HEK293 (cell line): ENCODE measurements at regions not wholly inside any gene's neighbourhood (a gene's known extent, or its start where the extent isn't known, plus 50 kb on each side); places are given as distances from the start of the nearest gene placed in this dataset.

ENCODE experiments used
- CTCF ChIP-seq: fragments of 450-650 bp; formaldehyde crosslinking; IDR thresholded peaks from 2 replicates; pipeline ENCODE4 v1.5.1; 2016; ENCODE audit warnings: missing biosample characterization, missing genetic modification characterization
- GLI4 ChIP-seq: fragments of 450-650 bp; formaldehyde crosslinking; IDR thresholded peaks from 2 replicates; pipeline ENCODE4 v1.5.1; 2016; ENCODE audit warnings: missing biosample characterization, missing genetic modification characterization
- PRDM4 ChIP-seq: fragments of 450-650 bp; formaldehyde crosslinking; IDR thresholded peaks from 2 replicates; pipeline ENCODE4 v1.5.1; 2017; ENCODE audit warnings: missing biosample characterization, missing genetic modification characterization
- REST ChIP-seq: fragments of 450-650 bp; formaldehyde crosslinking; IDR thresholded peaks from 2 replicates; pipeline ENCODE4 v1.5.1; 2016; ENCODE audit warnings: missing biosample characterization, missing genetic modification characterization
- TCF7L2 ChIP-seq: IDR thresholded peaks from 2 replicates; pipeline ENCODE4 v1.6.1; 2011; ENCODE audit warnings: low read depth, mild to moderate bottlenecking, inconsistent platforms, low read length, moderate library complexity, borderline replicate concordance
- ZBTB21 ChIP-seq: fragments of 450-650 bp; formaldehyde crosslinking; IDR thresholded peaks from 2 replicates; pipeline ENCODE4 v1.5.1; 2017; ENCODE audit warnings: missing biosample characterization, missing genetic modification characterization
- ZBTB8A ChIP-seq: fragments of 450-650 bp; formaldehyde crosslinking; IDR thresholded peaks from 2 replicates; pipeline ENCODE4 v1.5.1; 2016; ENCODE audit warnings: missing biosample characterization, missing genetic modification characterization
- ZNF148 ChIP-seq: fragments of 450-650 bp; formaldehyde crosslinking; IDR thresholded peaks from 2 replicates; pipeline ENCODE4 v1.5.0; 2017; ENCODE audit warnings: missing biosample characterization, missing genetic modification characterization, borderline replicate concordance
- ZNF16 ChIP-seq: fragments of 450-650 bp; formaldehyde crosslinking; IDR thresholded peaks from 2 replicates; pipeline ENCODE4 v1.5.1; 2016; ENCODE audit warnings: low read depth, missing biosample characterization, missing genetic modification characterization
- ZNF211 ChIP-seq: fragments of 450-650 bp; formaldehyde crosslinking; IDR thresholded peaks from 2 replicates; pipeline ENCODE4 v1.5.1; 2016; ENCODE audit warnings: low read depth, missing biosample characterization, missing genetic modification characterization
- ZNF302 ChIP-seq: fragments of 450-650 bp; formaldehyde crosslinking; IDR thresholded peaks from 2 replicates; pipeline ENCODE4 v1.5.1; 2016; ENCODE audit warnings: missing biosample characterization, missing genetic modification characterization, low read depth
- ZNF555 ChIP-seq: fragments of 450-650 bp; formaldehyde crosslinking; conservative IDR thresholded peaks from 2 replicates; pipeline ENCODE4 v1.5.1; 2017; ENCODE audit warnings: missing biosample characterization, mild to moderate bottlenecking, missing genetic modification characterization, inconsistent platforms
- ZSCAN23 ChIP-seq: fragments of 450-650 bp; formaldehyde crosslinking; IDR thresholded peaks from 2 replicates; pipeline ENCODE4 v1.5.1; 2016; ENCODE audit warnings: missing biosample characterization, missing genetic modification characterization

- no peak for TF ChIP-seq ZNF555 (tag by site-specific recombination)
- TF ChIP-seq TCF7L2 = no peak
- TF ChIP-seq GLI4 (tag by site-specific recombination) = no peak
- TF ChIP-seq CTCF (tag by site-specific recombination) = no peak
- no peak for TF ChIP-seq ZBTB21 (tag by site-specific recombination)
- TF ChIP-seq ZSCAN23 = no peak
- TF ChIP-seq ZNF302 (tag by site-specific recombination) = no peak
- TF ChIP-seq ZNF211 = no peak
- no peak for TF ChIP-seq PRDM4 (tag by site-specific recombination)
- no peak for TF ChIP-seq ZNF16
- no peak for TF ChIP-seq ZBTB8A (tag by site-specific recombination)
- TF ChIP-seq REST = no peak
- TF ChIP-seq ZNF148 (tag by site-specific recombination) = no peak
Measured at GRCh38 chr14:61217516-61217915, 63.6 kb downstream of the TMEM30B start.
